ENCODE measurements at regions not wholly inside any gene's neighbourhood (a gene's known extent, or its start where the extent isn't known, plus 50 kb on each side); places are given as distances from the start of the nearest gene placed in this dataset.
"Not testable (repeated sequence)": the region's sequence is repeated elsewhere in the genome, so short reads cannot be mapped to it uniquely, and the experiment has no call there.

GRCh38 chr1:149157409-149157808, 54.1 kb upstream of the NBPF9 start:
- H3K9me3 Mint-ChIP-seq; H3K36me3 Mint-ChIP-seq (ENCODE audit: low read depth); H3K4me1 Mint-ChIP-seq (ENCODE audit: low read depth); CTCF ChIA-PET; ATAC-seq; intact Hi-C loops (cut with micrococcal nuclease); DNase-seq; H3K27me3 Mint-ChIP-seq; POLR2A ChIA-PET: not testable (repeated sequence)
- peak overlapping the region; percentile 82 for H3K27ac Mint-ChIP-seq
- peak overlapping the region; percentile 47 for H3K4me3 Mint-ChIP-seq

- ATAC-seq; H3K9me3 Mint-ChIP-seq; H3K36me3 Mint-ChIP-seq (ENCODE audit: low read depth); H3K27me3 Mint-ChIP-seq; H3K4me1 Mint-ChIP-seq (ENCODE audit: low read depth); H3K4me3 Mint-ChIP-seq; POLR2A ChIA-PET; DNase-seq; intact Hi-C loops (cut with micrococcal nuclease); CTCF ChIA-PET; H3K27ac Mint-ChIP-seq: not testable (repeated sequence)
Measured at GRCh38 chr1:149158308-149158707, 55.0 kb upstream of the NBPF9 start.

DNA sequence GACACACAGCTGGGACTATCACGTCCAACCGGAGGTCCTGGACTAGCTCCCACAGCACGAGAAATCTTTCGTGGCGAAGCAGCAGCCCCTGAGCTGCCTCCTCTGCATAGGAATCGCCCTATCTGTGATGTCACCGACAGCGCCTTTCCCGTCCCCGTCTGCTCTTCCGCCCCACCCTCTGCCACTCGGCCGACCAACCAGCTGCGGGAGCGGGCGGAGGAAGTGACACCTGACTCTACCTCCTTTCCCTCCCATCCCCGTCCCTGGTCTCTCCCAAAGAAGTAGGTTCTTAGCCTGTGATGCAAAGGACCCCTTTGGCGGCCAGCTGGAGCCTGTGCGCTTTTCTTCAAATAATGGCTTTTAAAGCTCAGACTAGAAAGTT, 59.7 kb upstream of the NBPF9 start:
- H3K9me3 Mint-ChIP-seq; DNase-seq; CTCF ChIA-PET; H3K4me1 Mint-ChIP-seq (ENCODE audit: low read depth); H3K36me3 Mint-ChIP-seq (ENCODE audit: low read depth); intact Hi-C loops (cut with micrococcal nuclease); POLR2A ChIA-PET; H3K4me3 Mint-ChIP-seq; H3K27ac Mint-ChIP-seq; H3K27me3 Mint-ChIP-seq: not testable (repeated sequence)
- ATAC-seq, result peak; percentile 85

- H3K4me1 Mint-ChIP-seq (ENCODE audit: low read depth); intact Hi-C loops (cut with micrococcal nuclease); CTCF ChIA-PET; H3K36me3 Mint-ChIP-seq (ENCODE audit: low read depth); H3K27me3 Mint-ChIP-seq; H3K9me3 Mint-ChIP-seq; ATAC-seq; H3K27ac Mint-ChIP-seq; POLR2A ChIA-PET: not testable (repeated sequence)
- H3K4me3 Mint-ChIP-seq, result peak overlapping the region; percentile 67
- peak; percentile 22 for DNase-seq
Measured at GRCh38 chr1:149174765-149175164, 71.4 kb upstream of the NBPF9 start.

- H3K4me1 Mint-ChIP-seq (ENCODE audit: low read depth); ATAC-seq; intact Hi-C loops (cut with micrococcal nuclease); H3K27me3 Mint-ChIP-seq; H3K9me3 Mint-ChIP-seq; POLR2A ChIA-PET; CTCF ChIA-PET; H3K36me3 Mint-ChIP-seq (ENCODE audit: low read depth): not testable (repeated sequence)
- DNase-seq, result peak; percentile 27
- Mint-ChIP-seq H3K27ac (peak overlapping the region; percentile 68), H3K4me3 (peak overlapping the region; percentile 67)
Measured at GRCh38 chr1:149175812-149176211, 72.5 kb upstream of the NBPF9 start.

GRCh38 chr1:149176453-149177316, 73.3 kb upstream of the NBPF9 start:
- intact Hi-C loops (cut with micrococcal nuclease); ATAC-seq; POLR2A ChIA-PET; H3K9me3 Mint-ChIP-seq; H3K36me3 Mint-ChIP-seq (ENCODE audit: low read depth); CTCF ChIA-PET; H3K27me3 Mint-ChIP-seq; H3K4me1 Mint-ChIP-seq (ENCODE audit: low read depth): not testable (repeated sequence)
- Mint-ChIP-seq H3K4me3 (peak overlapping the region; percentile 76), H3K27ac (peak overlapping the region; percentile 89)
- peak; percentile 63 for DNase-seq

DNA sequence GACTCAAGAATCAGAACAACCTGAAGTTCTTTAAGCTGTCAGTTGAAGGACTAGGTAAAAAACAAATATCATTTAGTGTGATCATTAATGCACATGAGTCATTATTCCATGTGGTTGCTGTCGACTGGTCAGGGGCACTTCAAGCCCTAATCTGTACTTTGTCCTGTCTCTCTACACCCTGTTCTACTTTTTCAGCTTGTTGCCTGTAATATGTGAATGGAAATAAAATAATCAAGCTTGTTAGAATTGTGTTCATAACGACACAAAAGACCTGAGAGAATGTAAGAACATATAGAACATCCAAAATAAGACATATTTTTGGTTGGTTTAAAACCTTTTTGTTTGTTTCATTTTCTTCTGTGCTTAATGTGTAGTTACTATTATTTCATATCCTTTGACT, 87.4 kb upstream of the NBPF9 start:
- POLR2A ChIA-PET; H3K27me3 Mint-ChIP-seq; H3K4me3 Mint-ChIP-seq; H3K9me3 Mint-ChIP-seq; ATAC-seq; H3K27ac Mint-ChIP-seq; DNase-seq; H3K4me1 Mint-ChIP-seq (ENCODE audit: low read depth); intact Hi-C loops (cut with micrococcal nuclease); CTCF ChIA-PET; H3K36me3 Mint-ChIP-seq (ENCODE audit: low read depth): not testable (repeated sequence)

GRCh38 chr1:149196651-149197050, 93.3 kb upstream of the NBPF9 start:
- H3K9me3 Mint-ChIP-seq; H3K27ac Mint-ChIP-seq; CTCF ChIA-PET; POLR2A ChIA-PET; H3K4me3 Mint-ChIP-seq; H3K36me3 Mint-ChIP-seq (ENCODE audit: low read depth); DNase-seq; H3K27me3 Mint-ChIP-seq; intact Hi-C loops (cut with micrococcal nuclease); ATAC-seq: not testable (repeated sequence)
- peaks cover 11% of the 10 kb centered on the region for H3K4me1 Mint-ChIP-seq (ENCODE audit: low read depth)

DNA sequence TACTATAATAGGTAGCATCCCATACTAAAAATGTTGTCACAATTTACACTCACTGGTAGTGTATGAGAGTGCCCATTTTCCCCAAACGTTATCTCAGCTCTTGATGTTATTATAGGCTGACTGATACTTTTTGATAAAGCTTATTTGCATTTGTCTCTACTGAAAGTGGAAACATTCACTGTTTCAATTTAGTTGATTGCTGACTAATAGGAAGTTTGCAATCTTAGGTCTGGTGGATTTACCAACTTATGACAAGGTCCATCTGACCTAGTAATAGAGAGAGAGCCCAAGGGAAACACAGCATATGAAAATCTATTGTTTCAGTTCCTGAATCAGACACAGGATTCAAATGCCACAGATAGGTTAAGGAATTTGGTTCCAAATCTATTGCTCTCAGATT, 97.2 kb upstream of the NBPF9 start:
- intact Hi-C loops (cut with micrococcal nuclease); ATAC-seq; DNase-seq: not testable (repeated sequence)

GRCh38 chr1:149202283-149202682, 98.9 kb upstream of the NBPF9 start:
- H3K27me3 Mint-ChIP-seq; H3K4me3 Mint-ChIP-seq; H3K27ac Mint-ChIP-seq; CTCF ChIA-PET; H3K4me1 Mint-ChIP-seq (ENCODE audit: low read depth); H3K9me3 Mint-ChIP-seq; POLR2A ChIA-PET; ATAC-seq; intact Hi-C loops (cut with micrococcal nuclease); DNase-seq; H3K36me3 Mint-ChIP-seq (ENCODE audit: low read depth): not testable (repeated sequence)

More for the DNA sequence above, 97.2 kb upstream of the NBPF9 start:
- H3K4me3 Mint-ChIP-seq; H3K27me3 Mint-ChIP-seq; H3K36me3 Mint-ChIP-seq (ENCODE audit: low read depth); H3K9me3 Mint-ChIP-seq; POLR2A ChIA-PET; H3K27ac Mint-ChIP-seq; CTCF ChIA-PET: not testable (repeated sequence)
- H3K4me1 Mint-ChIP-seq (ENCODE audit: low read depth), result peaks cover 11% of the 10 kb centered on the region

- H3K4me3 Mint-ChIP-seq; ATAC-seq; H3K4me1 Mint-ChIP-seq (ENCODE audit: low read depth); H3K9me3 Mint-ChIP-seq; H3K27me3 Mint-ChIP-seq; intact Hi-C loops (cut with micrococcal nuclease); DNase-seq; CTCF ChIA-PET; H3K27ac Mint-ChIP-seq; POLR2A ChIA-PET; H3K36me3 Mint-ChIP-seq (ENCODE audit: low read depth): not testable (repeated sequence)
Measured at GRCh38 chr1:149204396-149204795, 101.0 kb upstream of the NBPF9 start.

DNA sequence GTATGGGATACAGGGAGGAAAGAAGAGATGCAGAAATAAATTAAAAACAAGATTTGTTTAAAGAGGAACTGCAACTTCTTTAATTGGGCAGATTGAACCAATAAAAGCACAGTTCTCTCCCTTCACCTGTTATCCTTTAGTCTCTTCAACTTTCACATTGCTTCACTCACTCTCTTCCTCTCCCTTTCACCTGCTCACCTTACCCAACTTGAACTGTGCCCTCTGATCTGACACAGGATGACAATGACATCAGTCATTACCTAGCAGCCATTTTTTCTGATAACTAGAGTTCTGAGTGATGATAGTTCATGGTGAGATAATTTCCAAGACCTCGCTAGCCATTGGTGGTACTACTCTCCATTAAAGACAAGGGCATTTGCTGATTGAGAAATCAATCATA, 105.5 kb upstream of the NBPF9 start:
- H3K9me3 Mint-ChIP-seq, POLR2A ChIA-PET, CTCF ChIA-PET: not testable (repeated sequence)

More for the DNA sequence above, 105.5 kb upstream of the NBPF9 start:
- H3K4me3 Mint-ChIP-seq; H3K27me3 Mint-ChIP-seq; DNase-seq; H3K4me1 Mint-ChIP-seq (ENCODE audit: low read depth); H3K27ac Mint-ChIP-seq; H3K36me3 Mint-ChIP-seq (ENCODE audit: low read depth); intact Hi-C loops (cut with micrococcal nuclease): not testable (repeated sequence)
- ATAC-seq, result peak; percentile 37

Data from activated CD8-positive, alpha-beta T cell treated with anti-CD3 and anti-CD28 coated beads for 36 hours (primary cell).